ENCODE measurements at regions not wholly inside any gene's neighbourhood (a gene's known extent, or its start where the extent isn't known, plus 50 kb on each side); places are given as distances from the start of the nearest gene placed in this dataset.

- RAD21 ChIA-PET (ENCODE audit: low non-redundant PET in 1 of 2, low total read pairs in 2 of 2, uncharacterized antibody in 2 of 2, unreplicated experiment in 2 of 2): no interaction called here
- no peaks in the 10 kb centered on the region for H3K27me3 ChIP-seq (ENCODE audit: insufficient read depth, low read length)
These were observed 177.3 kb upstream of the NTM start for GRCh38 chr11:131193031-131193501.

DNA sequence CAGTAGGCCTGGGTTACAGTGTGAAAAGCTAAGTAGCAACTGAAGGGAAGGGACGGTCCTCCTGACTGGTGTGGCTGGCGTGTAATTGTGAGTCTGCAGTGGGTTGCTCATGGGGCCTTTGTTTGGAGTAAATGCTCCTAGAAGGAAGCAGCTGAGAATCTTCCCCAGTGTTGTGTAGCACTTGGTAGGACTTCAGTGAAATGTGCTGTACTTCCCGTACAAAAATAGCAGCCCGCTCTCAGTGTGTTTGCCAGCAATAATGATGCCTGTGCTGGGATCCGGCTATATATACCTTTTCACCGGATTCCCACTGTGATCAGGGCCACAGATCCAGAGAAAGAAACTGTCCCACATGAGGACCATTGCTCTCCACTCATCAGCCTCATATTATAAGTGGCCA is 175.7 kb upstream of the NTM start:
- Histone ChIP-seq H2AFZ (ENCODE audit: low read depth, low read length, poor library complexity, severe bottlenecking) (no peak overlapping the region), H3K27ac (ENCODE audit: low read depth, low read length) (no peak overlapping the region), H3K79me2 (ENCODE audit: insufficient read depth, low read length) (no peaks in the 10 kb centered on the region), H3K27me3 (ENCODE audit: insufficient read depth, low read length) (no peaks in the 10 kb centered on the region), H3K9me3 (ENCODE audit: control insufficient read depth in 1 of 2, insufficient read depth in 1 of 2, low read depth in 1 of 2, low read length in 2 of 2) (peaks cover 0 to 5% of the 10 kb centered on the region in 2 experiments; a peak in 1 of 4 replicates), H3K4me1 (ENCODE audit: control insufficient read depth in 1 of 2, insufficient read depth in 2 of 2, low read length in 2 of 2) (no peaks in the 10 kb centered on the region), H4K20me1 (ENCODE audit: insufficient read depth) (no peaks in the 10 kb centered on the region), H3K9me2 (ENCODE audit: insufficient read depth) (no peaks in the 10 kb centered on the region), H3K4me2 (ENCODE audit: low read length) (no peak overlapping the region), H3K9ac (ENCODE audit: low read length) (no peak overlapping the region), H3K36me3 (ENCODE audit: control insufficient read depth in 1 of 2, insufficient read depth in 2 of 2, low read length in 2 of 2) (no peaks in the 10 kb centered on the region), H3K4me3 (replicated peaks in 1 of 2; ENCODE audit: low read depth in 1 of 2, low read length in 2 of 2) (no peak overlapping the region)
- DNase-seq (ENCODE audit: low read depth, low spot score) (no peak), ATAC-seq (no peak)
- POLR2A ChIA-PET: no interaction called here
- intact Hi-C loops (cut with micrococcal nuclease): no loop called here
- RAD21 ChIA-PET (ENCODE audit: low non-redundant PET in 1 of 2, low total read pairs in 2 of 2, uncharacterized antibody in 2 of 2, unreplicated experiment in 2 of 2): no interaction called here
- CTCF ChIA-PET: no interaction called here
- BruUV-seq (replicated peaks): no TSS peak
- no peak for TF ChIP-seq EGR1 (IDR thresholded peaks at IDR 0.05; ENCODE audit: low read depth)
- no peak for TF ChIP-seq JUND (IDR thresholded peaks at IDR 0.05)
- no peak for TF ChIP-seq ZNF274 (IDR thresholded peaks at IDR 0.05; ENCODE audit: low read depth, low read length)
- TF ChIP-seq ZFX (IDR thresholded peaks at IDR 0.05): no peak
- no peak for TF ChIP-seq RAD21 (IDR thresholded peaks at IDR 0.05; ENCODE audit: low read depth)
- no peak for TF ChIP-seq CTCF (IDR thresholded peaks at IDR 0.05 in 2 of 3, conservative IDR thresholded peaks at IDR 0.05 in 1 of 3; ENCODE audit: borderline replicate concordance in 1 of 3, insufficient read depth in 1 of 3, low read depth in 2 of 3, low read length in 2 of 3)
- no peak for TF ChIP-seq MAX (IDR thresholded peaks at IDR 0.05)
- no peak for TF ChIP-seq ATF3 (IDR thresholded peaks at IDR 0.05)
- TF ChIP-seq SIN3A (IDR thresholded peaks at IDR 0.05; ENCODE audit: low read depth): no peak
- no peak for TF ChIP-seq YY1 (IDR thresholded peaks at IDR 0.05; ENCODE audit: extremely low read depth, insufficient replicate concordance, low read depth, low read length)
- TF ChIP-seq TCF7L2 (IDR thresholded peaks at IDR 0.05; ENCODE audit: borderline replicate concordance, extremely low read depth, insufficient read depth, insufficient read length): no peak
- TF ChIP-seq POLR2A (IDR thresholded peaks at IDR 0.05; ENCODE audit: borderline replicate concordance, extremely low read depth, insufficient read depth, insufficient read length): no peak
- no peak for TF ChIP-seq SP1 (IDR thresholded peaks at IDR 0.05; ENCODE audit: low read depth)
- TF ChIP-seq FOSL1 (IDR thresholded peaks at IDR 0.05; ENCODE audit: low read depth): no peak
- no peak for TF ChIP-seq POLR2AphosphoS5 (IDR thresholded peaks at IDR 0.05; ENCODE audit: low read depth, low read length)
- TF ChIP-seq ZBTB33 (IDR thresholded peaks at IDR 0.05; ENCODE audit: extremely low read depth, insufficient replicate concordance, low read length): no peak
- no peak for TF ChIP-seq SRF (IDR thresholded peaks at IDR 0.05; ENCODE audit: low read depth)

More at GRCh38 chr11:131193031-131193501, 177.3 kb upstream of the NTM start:
- Histone ChIP-seq H3K79me2 (ENCODE audit: insufficient read depth, low read length) (no peaks in the 10 kb centered on the region), H3K9ac (ENCODE audit: low read length) (no peak overlapping the region), H3K4me3 (replicated peaks in 1 of 2; ENCODE audit: low read depth in 1 of 2, low read length in 2 of 2) (no peak overlapping the region), H3K4me1 (ENCODE audit: control insufficient read depth in 1 of 2, insufficient read depth in 2 of 2, low read length in 2 of 2) (no peaks in the 10 kb centered on the region), H3K36me3 (ENCODE audit: control insufficient read depth in 1 of 2, insufficient read depth in 2 of 2, low read length in 2 of 2) (no peaks in the 10 kb centered on the region), H3K9me3 (ENCODE audit: control insufficient read depth in 1 of 2, insufficient read depth in 1 of 2, low read depth in 1 of 2, low read length in 2 of 2) (peaks cover 0 to 5% of the 10 kb centered on the region in 2 experiments; a peak in 1 of 4 replicates), H3K9me2 (ENCODE audit: insufficient read depth) (no peaks in the 10 kb centered on the region), H4K20me1 (ENCODE audit: insufficient read depth) (no peaks in the 10 kb centered on the region), H3K27ac (ENCODE audit: low read depth, low read length) (no peak overlapping the region), H2AFZ (ENCODE audit: low read depth, low read length, poor library complexity, severe bottlenecking) (no peak overlapping the region), H3K4me2 (ENCODE audit: low read length) (no peak overlapping the region)
- ChIA-PET CTCF (no interaction called here), POLR2A (no interaction called here)
- intact Hi-C loops (cut with micrococcal nuclease): no loop called here
- DNase-seq (ENCODE audit: low read depth, low spot score): no peak
- ATAC-seq: no peak
- no peak for TF ChIP-seq MAX (IDR thresholded peaks at IDR 0.05)
- TF ChIP-seq EGR1 (IDR thresholded peaks at IDR 0.05; ENCODE audit: low read depth): no peak
- BruUV-seq (replicated peaks): no TSS peak
